Ovary (tissue), 7 donors: ENCODE measurements at regions not wholly inside any gene's neighbourhood (a gene's known extent, or its start where the extent isn't known, plus 50 kb on each side); places are given as distances from the start of the nearest gene placed in this dataset.

ENCODE experiments used
- DNase-seq, 5 donors: peaks; one replicate each; pipeline ENCODE4 v3.0.0-alpha.2; 2019 to 2020
- H3K27ac ChIP-seq, 2 donors: fragments of 200-600 bp; one replicate each; pipeline versions ENCODE4 v1.5.1 to v1.8.0; 2019 to 2022
- H3K27me3 ChIP-seq: fragments of 200-600 bp; one replicate; pipeline ENCODE4 v1.8.0; 2022
- H3K36me3 ChIP-seq: fragments of 200-600 bp; sonication (generic); one replicate; pipeline ENCODE4 v1.5.1; 2019
- H3K4me1 ChIP-seq: one replicate; pipeline ENCODE4 v1.8.1; 2013; ENCODE audit warnings: mild to moderate bottlenecking, moderate library complexity; ENCODE audit not compliant: insufficient read depth
- H3K4me3 ChIP-seq: fragments of 200-600 bp; sonication (generic); one replicate; pipeline ENCODE4 v1.5.1; 2017
- H3K9me3 ChIP-seq, 2 donors: fragments of 200-600 bp in 1 of 2; sonication (generic) in 1 of 2; one replicate each; pipeline versions ENCODE4 v1.5.1 to v1.8.1; 2013 to 2019; ENCODE audit warnings: mild to moderate bottlenecking in 1 of 2, moderate library complexity in 1 of 2
- CTCF ChIP-seq, 3 donors: fragments of 450-650 bp in 2 of 3; fragments of 200-600 bp in 1 of 3; IDR thresholded peaks; one replicate each; pipeline versions ENCODE4 v1.5.1 to v1.8.0; 2016 to 2022; ENCODE audit warnings: antibody characterized with exemption in 3 of 3, mild to moderate bottlenecking in 1 of 3
- EP300 ChIP-seq: sonication (generic); formaldehyde crosslinking; IDR thresholded peaks from one replicate; pipeline ENCODE4 v1.6.1; 2017; ENCODE audit warnings: antibody characterized with exemption
- POLR2A ChIP-seq: fragments of 450-650 bp; IDR thresholded peaks from one replicate; pipeline ENCODE4 v1.6.1; 2017; ENCODE audit warnings: antibody characterized with exemption, mild to moderate bottlenecking, moderate library complexity
- WGBS, 3 donors: extraction: QIAGEN DNeasy Blood & Tissue Kit in 1 of 3; methylation state at CpG; one replicate each; pipeline versions ENCODE4 v1.1.5 to v1.1.7; 2013 to 2017; 5-methylcytosine and 5-hydroxymethylcytosine counted together
- intact Hi-C, 4 donors: fragments of 100-400 bp; cut with DNase I; formaldehyde crosslinking; loops; one replicate each; pipeline versions ENCODE4 v1.11.0 to v1.15.1; 2022 to 2023
- donor health status: DM: no; HTN: no; CAD: no; lungs with moderate emphysema.
- donor health status: DM: no; HTN: no; CAD: no.
- donor health status: Bipolar disorder and iron deficiency.
- donor health status: DM: no; HTN: no; CAD: no.
- donor health status: DM: yes; HTN: yes; CAD: no.

- DNase-seq, result no peak
- no peak overlapping the region for H3K27ac ChIP-seq
- TF ChIP-seq CTCF (IDR thresholded peaks at IDR 0.05) (no peak), POLR2A (no peak), EP300 (no peak)
- intact Hi-C loops, result no loop called here
- H3K27me3 ChIP-seq, result no peaks in the 10 kb centered on the region
- H3K4me1 ChIP-seq, result no peaks in the 10 kb centered on the region
- 71 to 76% (median 72%) methylated on average over 3 of the region's 3 CpGs for WGBS, 3 donors
- H3K9me3 ChIP-seq, result no peaks in the 10 kb centered on the region
- no peak overlapping the region for H3K4me3 ChIP-seq
- H3K36me3 ChIP-seq, result no peaks in the 10 kb centered on the region
Observed at GRCh38 chrX:9315086-9315485, 149.8 kb upstream of the TBL1X start.

- TF ChIP-seq EP300 (no peak), POLR2A (no peak), CTCF (IDR thresholded peaks at IDR 0.05) (no peak)
- no peaks in the 10 kb centered on the region for H3K9me3 ChIP-seq
- no peak overlapping the region for H3K4me3 ChIP-seq
- DNase-seq, result no peak
- no peaks in the 10 kb centered on the region for H3K4me1 ChIP-seq
- no peaks in the 10 kb centered on the region for H3K27me3 ChIP-seq
- intact Hi-C loops, result no loop called here
- H3K36me3 ChIP-seq, result no peaks in the 10 kb centered on the region
- no peak overlapping the region for H3K27ac ChIP-seq
- WGBS, 3 donors, result 78 to 86% (median 79%) methylated on average over 10 of the region's 10 CpGs
Observed at GRCh38 chrX:9316096-9316495, 148.8 kb upstream of the TBL1X start.

GRCh38 chrX:9317176-9317575 is 147.7 kb upstream of the TBL1X start:
- intact Hi-C loops, result no loop called here
- no peaks in the 10 kb centered on the region for H3K36me3 ChIP-seq
- TF ChIP-seq EP300 (no peak), POLR2A (no peak), CTCF (IDR thresholded peaks at IDR 0.05) (no peak)
- no peak overlapping the region for H3K27ac ChIP-seq
- H3K9me3 ChIP-seq, result no peaks in the 10 kb centered on the region
- DNase-seq, result no peak
- H3K4me1 ChIP-seq, result no peaks in the 10 kb centered on the region
- WGBS, 3 donors, result 76 to 84% (median 83%) methylated on average over 7 of the region's 7 CpGs
- no peaks in the 10 kb centered on the region for H3K27me3 ChIP-seq
- H3K4me3 ChIP-seq, result no peak overlapping the region

GRCh38 chrX:9318213-9318612 is 146.6 kb upstream of the TBL1X start:
- Histone ChIP-seq H3K4me1 (no peaks in the 10 kb centered on the region), H3K27ac (no peak overlapping the region), H3K9me3 (no peaks in the 10 kb centered on the region), H3K36me3 (no peaks in the 10 kb centered on the region), H3K4me3 (no peak overlapping the region), H3K27me3 (no peaks in the 10 kb centered on the region)
- DNase-seq, result no peak
- WGBS, 3 donors, result 61 to 71% (median 69%) methylated on average over 3 of the region's 3 CpGs
- TF ChIP-seq POLR2A (no peak), CTCF (IDR thresholded peaks at IDR 0.05) (no peak), EP300 (no peak)
- intact Hi-C loops, result no loop called here

GRCh38 chrX:9318766-9319165 is 146.1 kb upstream of the TBL1X start:
- Histone ChIP-seq H3K4me1 (no peaks in the 10 kb centered on the region), H3K4me3 (no peak overlapping the region), H3K27ac (no peak overlapping the region), H3K9me3 (no peaks in the 10 kb centered on the region), H3K36me3 (no peaks in the 10 kb centered on the region), H3K27me3 (no peaks in the 10 kb centered on the region)
- 87 to 91% (median 87%) methylated on average over 14 of the region's 14 CpGs for WGBS, 3 donors
- no peak for DNase-seq
- intact Hi-C loops, result no loop called here
- TF ChIP-seq POLR2A (no peak), EP300 (no peak), CTCF (IDR thresholded peaks at IDR 0.05) (no peak)
